Medulla oblongata (tissue), 1 donor: ENCODE measurements at regions not wholly inside any gene's neighbourhood (a gene's known extent, or its start where the extent isn't known, plus 50 kb on each side); places are given as distances from the start of the nearest gene placed in this dataset.
A peak's percentile ranks its signal among the peaks of the same experiment; 100 is the strongest.
"Not testable (repeated sequence)": the region's sequence is repeated elsewhere in the genome, so short reads cannot be mapped to it uniquely, and the experiment has no call there.

Source experiments
- DNase-seq: peaks from one replicate; pipeline ENCODE4 v3.0.0-alpha.2; 2015; ENCODE audit errors: extremely low spot score

GRCh38 chr21:28472543-28472942 lies 520.1 kb downstream of the LTN1 start:
- not testable (repeated sequence) for DNase-seq

DNA sequence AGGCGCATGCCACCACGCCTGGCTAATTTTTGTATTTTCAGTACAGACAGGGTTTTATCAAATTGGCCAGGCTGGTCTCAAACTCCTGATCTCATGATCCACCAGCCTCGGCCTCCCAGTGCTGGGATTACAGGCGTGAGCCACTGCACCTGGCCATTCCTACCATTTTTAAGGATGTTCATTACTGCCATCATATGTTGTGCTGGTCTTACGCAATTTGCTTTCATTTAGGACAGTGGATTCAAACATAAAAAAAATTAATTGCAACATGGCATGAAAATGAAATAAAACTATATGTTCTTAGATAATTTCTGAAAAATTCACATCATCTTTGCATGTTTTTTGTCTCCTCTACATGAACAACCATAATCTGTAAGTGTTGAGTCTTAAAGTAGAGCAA lies 527.7 kb downstream of the LTN1 start:
- DNase-seq, result no peak

DNA sequence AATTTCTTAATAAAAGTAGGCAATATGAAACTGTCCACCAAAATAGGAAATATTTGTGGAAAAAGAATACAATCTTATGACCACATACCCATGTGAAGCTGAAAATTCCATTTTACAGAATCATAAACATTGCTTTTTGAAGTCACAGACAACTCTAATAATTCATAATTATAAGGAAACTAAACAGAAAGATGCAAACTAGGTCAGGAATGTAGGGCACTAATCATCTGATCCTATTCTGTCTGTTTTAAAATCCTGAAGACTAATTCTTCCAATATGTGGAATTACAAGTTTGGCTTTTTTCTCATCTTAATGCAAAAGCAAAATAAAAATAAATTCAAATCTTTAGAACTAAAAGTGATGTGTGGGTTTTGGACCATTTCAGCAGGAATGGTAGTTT lies 528.6 kb downstream of the LTN1 start:
- no peak for DNase-seq

- DNase-seq, result no peak
Measured at GRCh38 chr21:28459193-28459592, 533.5 kb downstream of the LTN1 start.

GRCh38 chr21:28458446-28458845 lies 534.2 kb downstream of the LTN1 start:
- no peak for DNase-seq

- DNase-seq, result peak; percentile 31
Measured at GRCh38 chr21:28455253-28455600, 537.5 kb downstream of the LTN1 start.

DNA sequence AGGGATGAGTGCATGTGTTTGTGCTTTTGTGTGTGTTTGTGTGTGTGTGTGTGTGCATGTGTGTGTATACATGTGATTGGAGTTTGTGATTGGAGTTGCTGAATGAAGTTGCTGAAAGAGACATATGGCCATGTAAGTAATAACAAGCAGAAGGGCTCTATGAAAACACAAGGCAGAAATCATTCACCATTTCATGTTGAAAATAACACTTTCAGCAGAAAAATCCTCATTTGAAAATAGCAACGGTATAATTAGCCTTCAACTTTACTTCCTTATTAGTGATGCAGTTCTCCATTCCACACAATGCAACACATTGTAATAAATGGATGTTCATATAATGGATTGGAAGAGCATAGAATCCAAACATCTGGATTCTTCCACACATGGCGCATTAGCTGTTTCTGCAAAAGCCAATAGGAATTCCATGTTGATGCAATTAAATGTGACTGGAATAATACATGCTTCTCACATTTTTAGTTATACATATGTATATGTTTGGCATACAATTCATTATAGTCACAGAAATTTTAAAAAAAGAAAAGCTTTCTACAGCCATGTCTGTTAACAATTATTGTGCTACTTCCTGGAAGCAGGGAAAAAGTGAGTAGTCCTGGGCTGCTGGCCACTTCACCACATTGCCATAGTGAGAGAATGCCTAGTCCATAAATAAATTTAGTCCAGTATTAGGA lies 538.0 kb downstream of the LTN1 start:
- DNase-seq, result no peak

GRCh38 chr21:28447462-28447861 lies 545.2 kb downstream of the LTN1 start:
- no peak for DNase-seq

DNA sequence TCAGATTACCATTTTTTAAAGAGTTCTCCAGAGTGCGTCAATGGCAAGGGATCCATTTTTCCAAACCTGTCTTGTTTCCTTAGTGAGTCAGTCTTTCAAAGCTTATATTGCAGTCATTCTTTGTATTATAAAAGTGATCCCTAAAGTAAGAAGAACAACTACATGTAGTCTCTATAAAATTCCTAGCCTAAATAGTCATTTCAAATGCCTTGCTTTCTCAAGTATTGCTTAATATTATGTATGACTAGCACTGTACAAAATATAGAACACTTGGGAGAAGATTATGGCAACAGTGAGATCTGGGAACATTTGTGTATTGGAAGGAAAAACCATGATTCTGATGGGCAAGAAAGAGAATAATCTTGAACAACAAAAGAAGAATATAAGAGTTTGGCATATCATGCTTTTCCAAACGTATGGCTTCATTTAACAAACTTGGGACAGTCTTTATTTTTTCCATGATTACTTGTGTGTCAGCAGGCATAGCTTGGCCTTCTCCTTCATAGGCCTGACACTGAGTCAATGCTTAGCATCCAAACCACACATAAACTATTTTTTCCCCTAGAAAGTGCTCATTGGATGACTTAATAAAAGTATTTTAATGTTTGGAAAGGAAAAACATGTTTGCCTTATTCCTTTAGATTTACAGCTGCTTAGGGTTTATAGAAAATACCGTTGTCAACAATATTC lies 547.4 kb downstream of the LTN1 start:
- DNase-seq, result no peak

DNA sequence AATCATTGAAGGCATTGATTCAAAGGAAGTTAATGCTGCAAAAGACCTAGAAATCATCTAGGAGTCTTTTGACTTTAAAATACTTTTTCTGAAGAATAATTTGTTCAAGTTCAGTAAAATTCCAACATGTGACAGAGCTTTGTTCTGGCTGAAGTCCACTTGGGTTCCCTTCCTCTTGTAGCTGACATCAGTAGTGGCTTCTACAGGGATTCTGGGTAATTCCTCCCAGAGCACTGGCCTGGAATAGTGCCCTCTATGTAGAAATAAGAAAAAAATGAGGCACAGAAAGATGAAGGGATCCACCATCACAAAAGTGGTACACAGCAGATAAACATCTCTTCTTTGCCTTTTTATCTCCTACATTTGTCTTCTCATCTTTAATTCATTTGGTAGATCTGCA lies 548.1 kb downstream of the LTN1 start:
- no peak for DNase-seq

DNA sequence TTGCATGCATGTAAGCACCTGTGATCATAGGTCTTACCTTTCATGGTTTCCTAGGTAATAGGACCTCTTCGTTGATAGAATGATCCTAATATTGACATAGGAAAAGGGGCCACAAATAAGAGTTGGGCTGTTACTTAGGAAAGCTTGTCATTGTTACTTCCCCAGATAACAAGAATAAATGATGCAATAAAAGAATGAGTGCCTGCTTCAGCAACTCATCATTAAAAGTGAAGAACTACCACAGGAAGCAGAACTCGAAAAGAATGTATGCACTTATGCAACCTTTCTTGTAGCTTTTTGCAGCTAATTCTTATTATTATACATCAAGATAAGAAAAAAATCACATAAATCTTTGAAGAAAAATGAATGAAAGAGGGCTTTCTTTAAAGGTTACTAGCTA lies 548.6 kb downstream of the LTN1 start:
- DNase-seq, result no peak

GRCh38 chr21:28442624-28443023 lies 550.1 kb downstream of the LTN1 start:
- DNase-seq, result no peak

GRCh38 chr21:28442085-28442484 lies 550.6 kb downstream of the LTN1 start:
- no peak for DNase-seq

DNA sequence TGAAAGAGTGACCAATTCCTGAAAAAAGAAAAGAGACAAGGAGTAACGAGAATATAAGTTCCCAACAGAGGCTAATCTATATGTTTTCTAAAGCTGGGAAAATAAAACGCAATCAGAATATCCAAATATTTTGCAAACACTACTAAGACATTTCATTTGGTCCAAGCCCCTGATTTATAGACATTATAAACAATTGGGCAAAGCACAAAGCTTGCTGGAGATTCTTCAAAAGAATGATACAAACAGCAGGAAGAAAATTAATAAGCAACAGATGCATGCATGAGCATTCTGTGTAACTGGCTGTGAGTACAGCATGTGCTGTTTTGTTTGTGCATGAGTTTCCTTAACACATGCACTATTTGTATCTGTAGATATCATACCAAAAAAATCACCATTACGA lies 552.9 kb downstream of the LTN1 start:
- no peak for DNase-seq

- no peak for DNase-seq
Measured at GRCh38 chr21:28439251-28439650, 553.4 kb downstream of the LTN1 start.

DNA sequence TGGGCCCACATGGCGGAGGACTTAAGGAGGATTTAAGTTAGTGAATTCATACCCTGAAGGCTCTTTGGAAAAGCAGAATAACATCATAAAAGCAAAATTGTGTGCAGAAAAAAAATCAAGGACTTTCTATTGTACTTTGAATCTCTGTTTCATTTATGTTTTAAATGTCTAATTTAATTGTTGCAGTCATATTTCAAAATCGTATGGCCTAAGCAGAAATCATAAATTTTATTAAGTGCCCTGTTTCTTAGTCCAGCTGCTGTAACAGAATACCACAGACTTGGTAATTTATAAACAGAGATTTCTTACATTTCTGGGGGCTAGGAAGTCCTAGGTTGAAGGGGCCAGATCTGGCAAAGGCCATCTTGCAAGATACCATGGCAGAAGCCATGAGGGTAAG lies 555.6 kb downstream of the LTN1 start:
- DNase-seq, result no peak

GRCh38 chr21:28436286-28436932 lies 556.3 kb downstream of the LTN1 start:
- DNase-seq, result no peak

GRCh38 chr21:28431527-28432200 lies 561.0 kb downstream of the LTN1 start:
- no peak for DNase-seq

DNA sequence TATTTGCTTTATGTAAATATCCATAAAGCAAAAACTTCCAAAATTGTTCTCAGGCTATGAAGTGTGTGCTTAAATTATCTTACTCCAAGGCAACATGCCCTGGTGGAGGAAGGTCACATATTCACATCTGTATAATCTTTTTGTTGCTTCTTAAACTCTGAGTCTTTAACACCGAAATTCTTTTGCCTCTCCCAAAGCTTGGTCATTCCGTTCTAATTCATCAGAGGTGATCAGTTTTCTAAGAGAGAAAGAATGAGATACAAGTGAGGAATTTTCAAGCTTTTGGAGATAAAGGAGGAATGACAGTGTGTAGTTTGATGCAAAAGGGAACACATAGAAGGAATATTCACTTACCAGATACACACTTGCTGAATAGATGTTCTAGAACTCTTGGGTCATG lies 561.7 kb downstream of the LTN1 start:
- DNase-seq, result no peak

- DNase-seq, result no peak
Measured at GRCh38 chr21:28429161-28429560, 563.5 kb downstream of the LTN1 start.

DNA sequence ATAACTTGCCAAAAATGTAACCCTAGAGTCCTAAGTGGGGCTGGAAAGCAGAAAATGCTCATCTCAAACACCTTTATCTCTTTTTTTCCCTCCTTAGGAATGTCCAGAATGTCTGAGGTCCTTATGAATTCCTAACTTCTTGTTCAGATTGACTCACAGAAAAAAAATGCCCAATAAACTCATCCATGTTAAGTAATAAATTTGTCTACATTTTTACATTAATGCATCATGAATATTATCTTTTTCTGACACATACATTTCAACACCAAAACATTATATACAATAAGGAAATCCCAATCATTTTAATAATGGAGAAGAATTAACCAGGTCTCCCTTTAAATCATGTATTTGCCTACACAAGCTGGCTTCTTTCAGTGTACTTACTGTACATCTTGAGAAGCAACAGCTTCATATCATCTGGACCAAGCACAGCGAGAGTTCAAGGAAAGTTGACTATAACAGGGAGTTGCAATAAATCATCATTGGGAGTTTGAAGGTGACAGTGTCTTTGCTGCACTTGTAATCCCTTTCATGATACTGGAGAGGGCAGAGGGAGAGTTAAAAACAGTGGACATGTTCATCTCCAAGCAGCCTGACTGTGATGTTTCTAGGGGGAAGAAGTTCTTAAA lies 565.2 kb downstream of the LTN1 start:
- DNase-seq, result no peak

GRCh38 chr21:28426545-28426944 lies 566.1 kb downstream of the LTN1 start:
- no peak for DNase-seq
